GM23338 (cell line): ENCODE measurements at regions not wholly inside any gene's neighbourhood (a gene's known extent, or its start where the extent isn't known, plus 50 kb on each side); places are given as distances from the start of the nearest gene placed in this dataset.

Experiments
- CTCF ChIP-seq, 2 experiments: fragments of 200-600 bp in 1 of 2; sonication (generic) in 1 of 2; conservative IDR thresholded peaks; 2 replicates each; pipeline versions ENCODE4 v1.5.1 to v1.6.1; 2016 to 2017; ENCODE audit warnings: antibody characterized with exemption in 2 of 2, low read depth in 2 of 2, mild to moderate bottlenecking in 2 of 2, moderate library complexity in 1 of 2
- EZH2 ChIP-seq: fragments of 200-600 bp; sonication (generic); IDR thresholded peaks from one replicate; pipeline ENCODE4 v1.8.0; 2017; ENCODE audit warnings: antibody characterized with exemption, mild to moderate bottlenecking, low read depth; ENCODE audit not compliant: unreplicated experiment
- EZH2phosphoT487 ChIP-seq: fragments of 200-600 bp; sonication (generic); IDR thresholded peaks from one replicate; pipeline ENCODE4 v1.8.1; 2018; ENCODE audit warnings: antibody characterized with exemption; ENCODE audit not compliant: unreplicated experiment
- JUNB ChIP-seq: IDR thresholded peaks from one replicate; pipeline ENCODE4 v1.6.1; 2016; ENCODE audit warnings: antibody characterized with exemption; ENCODE audit not compliant: unreplicated experiment
- POLR2AphosphoS5 ChIP-seq: IDR thresholded peaks from 2 replicates; pipeline ENCODE4 v1.6.1; 2016; ENCODE audit warnings: antibody characterized with exemption, low read depth
- TF ChIP-seq, protein P1 (sequence below): IDR thresholded peaks from 2 replicates; pipeline ENCODE4 v1.6.1; 2016; ENCODE audit warnings: antibody characterized with exemption
- TF ChIP-seq, protein P2 (sequence below): IDR thresholded peaks from one replicate; pipeline ENCODE4 v1.6.1; 2018; ENCODE audit warnings: antibody characterized with exemption; ENCODE audit not compliant: unreplicated experiment

DNA sequence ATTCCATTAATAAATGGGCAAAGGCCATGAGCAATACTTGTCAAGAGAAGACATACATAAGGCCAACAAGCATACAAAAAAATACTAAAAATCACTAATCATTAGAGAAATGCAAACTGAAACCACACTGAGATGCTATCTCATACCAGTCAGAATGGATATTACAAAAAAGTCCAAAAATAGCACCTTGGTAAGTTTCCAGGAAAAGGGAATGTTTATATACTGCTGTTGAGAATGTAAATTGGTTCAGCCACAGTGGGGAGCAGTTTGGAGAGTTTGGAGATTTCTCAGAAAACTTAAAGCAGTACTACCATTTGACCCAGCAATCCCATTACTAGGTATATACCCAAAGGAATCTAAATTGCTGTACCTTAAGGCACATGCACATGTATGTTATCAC lies 467.7 kb downstream of the CDH11 start:
- TF ChIP-seq EZH2 (no peak), CTCF (conservative IDR thresholded peaks at IDR 0.05; ENCODE audit: low read depth in 2 of 2) (no peak), POLR2AphosphoS5 (no peak), EZH2phosphoT487 (no peak), JUNB (no peak)
- TF ChIP-seq, protein P1, sequence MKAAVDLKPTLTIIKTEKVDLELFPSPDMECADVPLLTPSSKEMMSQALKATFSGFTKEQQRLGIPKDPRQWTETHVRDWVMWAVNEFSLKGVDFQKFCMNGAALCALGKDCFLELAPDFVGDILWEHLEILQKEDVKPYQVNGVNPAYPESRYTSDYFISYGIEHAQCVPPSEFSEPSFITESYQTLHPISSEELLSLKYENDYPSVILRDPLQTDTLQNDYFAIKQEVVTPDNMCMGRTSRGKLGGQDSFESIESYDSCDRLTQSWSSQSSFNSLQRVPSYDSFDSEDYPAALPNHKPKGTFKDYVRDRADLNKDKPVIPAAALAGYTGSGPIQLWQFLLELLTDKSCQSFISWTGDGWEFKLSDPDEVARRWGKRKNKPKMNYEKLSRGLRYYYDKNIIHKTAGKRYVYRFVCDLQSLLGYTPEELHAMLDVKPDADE = no peak
- TF ChIP-seq, protein P2, sequence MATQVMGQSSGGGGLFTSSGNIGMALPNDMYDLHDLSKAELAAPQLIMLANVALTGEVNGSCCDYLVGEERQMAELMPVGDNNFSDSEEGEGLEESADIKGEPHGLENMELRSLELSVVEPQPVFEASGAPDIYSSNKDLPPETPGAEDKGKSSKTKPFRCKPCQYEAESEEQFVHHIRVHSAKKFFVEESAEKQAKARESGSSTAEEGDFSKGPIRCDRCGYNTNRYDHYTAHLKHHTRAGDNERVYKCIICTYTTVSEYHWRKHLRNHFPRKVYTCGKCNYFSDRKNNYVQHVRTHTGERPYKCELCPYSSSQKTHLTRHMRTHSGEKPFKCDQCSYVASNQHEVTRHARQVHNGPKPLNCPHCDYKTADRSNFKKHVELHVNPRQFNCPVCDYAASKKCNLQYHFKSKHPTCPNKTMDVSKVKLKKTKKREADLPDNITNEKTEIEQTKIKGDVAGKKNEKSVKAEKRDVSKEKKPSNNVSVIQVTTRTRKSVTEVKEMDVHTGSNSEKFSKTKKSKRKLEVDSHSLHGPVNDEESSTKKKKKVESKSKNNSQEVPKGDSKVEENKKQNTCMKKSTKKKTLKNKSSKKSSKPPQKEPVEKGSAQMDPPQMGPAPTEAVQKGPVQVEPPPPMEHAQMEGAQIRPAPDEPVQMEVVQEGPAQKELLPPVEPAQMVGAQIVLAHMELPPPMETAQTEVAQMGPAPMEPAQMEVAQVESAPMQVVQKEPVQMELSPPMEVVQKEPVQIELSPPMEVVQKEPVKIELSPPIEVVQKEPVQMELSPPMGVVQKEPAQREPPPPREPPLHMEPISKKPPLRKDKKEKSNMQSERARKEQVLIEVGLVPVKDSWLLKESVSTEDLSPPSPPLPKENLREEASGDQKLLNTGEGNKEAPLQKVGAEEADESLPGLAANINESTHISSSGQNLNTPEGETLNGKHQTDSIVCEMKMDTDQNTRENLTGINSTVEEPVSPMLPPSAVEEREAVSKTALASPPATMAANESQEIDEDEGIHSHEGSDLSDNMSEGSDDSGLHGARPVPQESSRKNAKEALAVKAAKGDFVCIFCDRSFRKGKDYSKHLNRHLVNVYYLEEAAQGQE = no peak
